ENCODE measurements at regions not wholly inside any gene's neighbourhood (a gene's known extent, or its start where the extent isn't known, plus 50 kb on each side); places are given as distances from the start of the nearest gene placed in this dataset.
A peak's percentile ranks its signal among the peaks of the same experiment; 100 is the strongest.

DNA sequence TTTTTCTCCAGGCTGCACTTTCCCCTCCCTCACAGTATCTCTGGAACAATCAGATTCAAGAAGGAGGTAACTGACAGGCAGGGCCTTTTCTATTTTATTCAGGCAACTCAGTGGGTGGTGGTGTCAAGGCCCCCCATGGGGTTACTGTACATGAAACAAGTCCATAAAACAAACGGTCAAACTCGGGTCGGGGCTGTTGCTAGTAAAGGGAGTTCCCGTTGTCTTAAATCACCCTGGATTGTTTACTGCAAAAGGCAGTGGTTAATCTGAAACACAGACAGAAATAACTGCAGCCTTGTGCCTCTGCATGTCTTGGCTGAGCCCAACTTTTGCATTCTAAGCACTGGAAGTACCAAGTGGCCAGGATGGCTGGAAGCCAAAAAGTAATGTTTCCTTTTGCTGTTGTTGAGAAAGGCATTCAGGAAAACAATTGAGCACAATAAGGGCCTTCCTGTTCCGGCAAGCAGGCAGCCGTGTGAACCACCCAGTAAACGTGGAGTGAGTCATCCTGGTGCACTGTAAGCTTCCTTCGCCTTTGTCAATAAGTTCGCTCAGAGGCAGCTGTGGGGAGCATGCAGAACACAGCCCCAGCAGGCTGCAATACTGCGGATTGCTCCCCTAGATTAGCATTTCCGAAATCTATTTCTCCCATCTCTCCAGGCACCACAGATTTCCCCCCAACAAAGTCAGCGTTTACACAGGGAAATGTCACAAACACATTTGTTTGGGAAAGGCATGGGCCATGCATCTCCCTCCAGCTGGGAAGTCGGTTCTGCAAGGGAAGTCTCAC, 149.6 kb downstream of the IRS1 start:
- TF ChIP-seq, protein P1, sequence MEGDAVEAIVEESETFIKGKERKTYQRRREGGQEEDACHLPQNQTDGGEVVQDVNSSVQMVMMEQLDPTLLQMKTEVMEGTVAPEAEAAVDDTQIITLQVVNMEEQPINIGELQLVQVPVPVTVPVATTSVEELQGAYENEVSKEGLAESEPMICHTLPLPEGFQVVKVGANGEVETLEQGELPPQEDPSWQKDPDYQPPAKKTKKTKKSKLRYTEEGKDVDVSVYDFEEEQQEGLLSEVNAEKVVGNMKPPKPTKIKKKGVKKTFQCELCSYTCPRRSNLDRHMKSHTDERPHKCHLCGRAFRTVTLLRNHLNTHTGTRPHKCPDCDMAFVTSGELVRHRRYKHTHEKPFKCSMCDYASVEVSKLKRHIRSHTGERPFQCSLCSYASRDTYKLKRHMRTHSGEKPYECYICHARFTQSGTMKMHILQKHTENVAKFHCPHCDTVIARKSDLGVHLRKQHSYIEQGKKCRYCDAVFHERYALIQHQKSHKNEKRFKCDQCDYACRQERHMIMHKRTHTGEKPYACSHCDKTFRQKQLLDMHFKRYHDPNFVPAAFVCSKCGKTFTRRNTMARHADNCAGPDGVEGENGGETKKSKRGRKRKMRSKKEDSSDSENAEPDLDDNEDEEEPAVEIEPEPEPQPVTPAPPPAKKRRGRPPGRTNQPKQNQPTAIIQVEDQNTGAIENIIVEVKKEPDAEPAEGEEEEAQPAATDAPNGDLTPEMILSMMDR (IDR thresholded peaks at IDR 0.05; ENCODE audit: extremely low read depth, insufficient read depth, missing control alignments): no peak
- peak; percentile 45 for DNase-seq (ENCODE audit: low spot score)
- in situ Hi-C loops (cut with MboI; ENCODE audit: low pct_unique_long_range_greater_than_20kb, low sequenced_read_pairs, unreplicated experiment): no loop called here

DNA sequence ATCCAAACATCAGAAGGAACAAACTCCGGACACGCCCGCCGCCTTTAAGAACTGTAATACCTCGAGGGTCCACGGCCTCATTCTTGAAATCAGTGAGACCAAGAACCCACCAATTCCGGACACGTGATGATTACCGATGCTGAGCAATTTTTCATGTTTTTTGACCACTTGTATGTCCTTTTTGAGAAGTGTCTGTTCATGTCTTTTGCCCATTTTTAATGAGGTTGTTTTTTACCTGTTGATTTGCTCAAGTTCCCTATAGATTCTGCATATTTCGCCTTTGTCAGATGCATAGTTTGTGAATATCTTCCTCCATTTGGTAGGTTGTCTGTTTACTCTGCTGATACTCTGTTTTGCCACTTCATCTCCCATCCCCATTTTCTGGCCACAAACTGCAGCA, 150.4 kb downstream of the IRS1 start:
- DNase-seq (ENCODE audit: low spot score): no peak
- in situ Hi-C loops (cut with MboI; ENCODE audit: low pct_unique_long_range_greater_than_20kb, low sequenced_read_pairs, unreplicated experiment): no loop called here

DNA sequence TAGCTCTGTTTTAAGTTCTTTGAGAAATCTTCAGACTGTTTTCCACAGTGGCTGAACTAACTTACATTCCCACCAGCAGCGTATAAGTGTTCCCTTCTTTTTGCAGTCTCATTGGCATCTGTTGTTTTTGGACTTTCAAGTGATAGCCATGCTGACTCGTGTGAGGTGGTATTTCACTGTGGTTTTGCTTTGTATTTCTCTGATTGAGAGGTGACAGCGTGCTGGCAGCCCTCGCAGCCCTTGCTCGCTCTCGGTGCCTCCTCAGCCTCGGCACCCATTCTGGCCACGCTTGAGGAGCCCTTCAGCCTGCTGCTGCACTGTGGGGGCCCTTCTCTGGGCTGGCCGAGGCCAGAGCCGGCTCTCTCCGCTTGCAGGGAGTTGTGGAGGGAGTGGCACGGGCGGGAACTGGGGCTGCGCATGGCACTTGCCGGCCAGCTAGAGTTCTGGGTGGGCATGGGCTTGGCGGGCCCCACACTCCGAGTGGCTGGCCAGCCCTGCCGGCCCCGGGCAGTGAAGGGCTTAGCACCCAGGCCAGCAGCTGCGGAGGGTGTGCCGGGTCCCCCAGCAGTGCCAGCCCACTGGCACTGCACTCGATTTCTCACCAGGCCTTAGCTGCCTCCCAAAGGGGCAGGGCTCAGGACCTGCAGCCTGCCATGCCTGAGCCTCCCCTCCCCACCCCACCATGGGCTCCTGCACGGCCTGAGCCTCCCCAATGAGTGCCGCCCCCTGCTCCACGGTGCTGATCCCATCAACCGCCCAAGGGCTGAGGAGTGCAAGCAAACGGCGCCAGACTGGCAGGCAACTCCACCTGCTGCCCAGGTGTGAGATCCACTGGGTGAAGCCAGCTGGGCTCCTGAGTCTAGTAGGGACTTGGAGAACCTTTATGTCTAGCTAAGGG, 151.8 kb downstream of the IRS1 start:
- TF ChIP-seq, protein P1 (IDR thresholded peaks at IDR 0.05; ENCODE audit: extremely low read depth, insufficient read depth, missing control alignments): no peak
- no peak for DNase-seq (ENCODE audit: low spot score)
- in situ Hi-C loops (cut with MboI; ENCODE audit: low pct_unique_long_range_greater_than_20kb, low sequenced_read_pairs, unreplicated experiment): no loop called here

More for the DNA sequence above, 150.4 kb downstream of the IRS1 start:
- TF ChIP-seq, protein P1 (IDR thresholded peaks at IDR 0.05; ENCODE audit: extremely low read depth, insufficient read depth, missing control alignments): no peak

DNA sequence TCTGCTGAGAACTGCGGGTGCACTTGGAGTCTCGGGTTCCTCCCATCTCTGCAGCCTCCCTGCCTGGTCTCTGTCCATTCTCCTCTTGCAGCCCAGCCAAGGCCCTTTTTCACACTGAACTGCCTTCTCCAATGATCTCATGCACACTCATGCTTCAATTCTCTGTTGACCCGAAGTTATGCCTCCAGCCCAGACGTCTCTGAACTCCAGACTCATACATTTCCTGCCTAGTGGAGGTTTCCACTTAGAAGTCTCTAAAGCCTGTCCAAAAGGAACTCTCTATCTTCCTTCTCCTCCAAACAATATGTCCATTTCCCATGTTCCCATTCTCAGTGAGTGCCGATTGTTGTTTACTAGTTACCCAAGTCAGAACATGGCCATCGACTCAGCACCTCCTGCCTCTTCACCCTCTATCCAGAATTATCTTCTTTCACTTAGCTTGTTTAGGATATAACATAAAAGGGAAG, 155.2 kb downstream of the IRS1 start:
- TF ChIP-seq, protein P1 (IDR thresholded peaks at IDR 0.05; ENCODE audit: extremely low read depth, insufficient read depth, missing control alignments): no peak

DNA sequence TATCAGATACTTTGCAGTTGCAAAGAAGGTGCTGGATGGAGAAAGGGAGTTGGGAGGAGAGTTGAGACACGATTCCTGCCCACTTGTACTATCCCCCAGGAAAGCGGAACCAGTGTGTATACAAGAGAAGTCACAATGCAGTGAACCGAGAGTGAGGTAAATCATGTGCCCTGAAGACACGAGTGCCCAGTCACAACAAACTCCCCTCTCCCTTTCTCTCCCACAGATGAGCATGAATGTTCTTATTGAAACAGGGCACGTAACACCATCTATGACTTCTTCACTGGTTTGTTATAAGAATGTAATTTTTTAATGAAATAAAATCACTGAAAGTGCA, 155.7 kb downstream of the IRS1 start:
- DNase-seq (ENCODE audit: low spot score): no peak
- TF ChIP-seq, protein P1 (IDR thresholded peaks at IDR 0.05; ENCODE audit: extremely low read depth, insufficient read depth, missing control alignments): no peak
- in situ Hi-C loops (cut with MboI; ENCODE audit: low pct_unique_long_range_greater_than_20kb, low sequenced_read_pairs, unreplicated experiment): no loop called here

More for the DNA sequence above, 155.2 kb downstream of the IRS1 start:
- DNase-seq (ENCODE audit: low spot score): no peak
- in situ Hi-C loops (cut with MboI; ENCODE audit: low pct_unique_long_range_greater_than_20kb, low sequenced_read_pairs, unreplicated experiment): no loop called here

DNA sequence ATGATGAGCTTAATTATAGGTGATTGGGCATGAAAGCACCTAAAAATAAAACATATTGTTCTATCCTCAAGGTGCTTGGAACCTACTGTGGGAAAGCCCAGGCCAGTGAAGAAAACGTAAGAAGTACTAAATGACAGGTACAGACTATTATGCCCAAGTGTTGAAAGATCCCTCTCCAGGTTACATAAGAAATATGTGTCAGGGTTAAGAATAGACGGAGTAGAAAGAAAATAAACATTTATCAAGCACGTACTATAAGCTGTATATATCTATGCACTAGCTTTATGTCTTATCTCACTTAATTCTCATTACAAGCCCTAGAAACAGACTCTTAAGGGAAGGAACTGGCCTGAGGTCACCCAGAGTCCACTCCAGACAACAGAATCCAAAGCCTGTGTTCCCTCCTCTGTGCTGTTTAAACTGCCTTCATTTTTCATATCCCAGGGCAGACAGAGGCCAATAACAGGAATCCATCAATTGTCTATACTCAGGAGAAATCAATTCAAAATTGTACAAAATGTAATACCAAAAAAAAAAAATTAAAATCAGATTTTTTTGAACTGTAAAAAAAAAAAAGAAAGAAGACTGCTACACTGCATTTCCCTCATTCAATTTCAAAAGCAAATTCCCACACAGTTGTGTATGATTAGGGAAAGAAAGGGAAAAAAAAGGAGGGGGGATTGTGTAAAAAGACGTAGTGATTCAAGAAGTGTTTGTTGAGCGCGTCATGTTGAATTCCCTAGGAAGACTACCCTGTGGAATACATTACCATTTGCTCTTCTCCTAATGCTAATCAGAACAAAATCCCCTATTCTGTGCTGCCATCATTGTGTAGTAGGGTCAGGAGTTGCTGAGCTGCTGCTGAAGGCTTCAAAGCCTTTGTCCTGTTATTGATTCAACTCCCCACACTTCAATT, 156.3 kb downstream of the IRS1 start:
- DNase-seq (ENCODE audit: low spot score): no peak
- TF ChIP-seq, protein P1 (IDR thresholded peaks at IDR 0.05; ENCODE audit: extremely low read depth, insufficient read depth, missing control alignments): no peak
- in situ Hi-C loops (cut with MboI; ENCODE audit: low pct_unique_long_range_greater_than_20kb, low sequenced_read_pairs, unreplicated experiment): no loop called here
